Mesenchymal stem cell (in vitro differentiated cells and primary cell): ENCODE measurements at regions not wholly inside any gene's neighbourhood (a gene's known extent, or its start where the extent isn't known, plus 50 kb on each side); places are given as distances from the start of the nearest gene placed in this dataset.
"Not testable (repeated sequence)": the region's sequence is repeated elsewhere in the genome, so short reads cannot be mapped to it uniquely, and the experiment has no call there.

ENCODE experiments used
- DNase-seq: peaks from one replicate; pipeline ENCODE4 v3.0.0-alpha.2; 2013
- H2AFZ ChIP-seq: one replicate; pipeline ENCODE4 v1.6.1; 2013; ENCODE audit warnings: low read depth, mild to moderate bottlenecking, control low read depth, inconsistent platforms, low read length, moderate library complexity
- H2AK5ac ChIP-seq: 2 replicates; pipeline ENCODE4 v1.6.1; 2013; ENCODE audit warnings: low read length, moderate library complexity, mild to moderate bottlenecking, inconsistent platforms; ENCODE audit not compliant: severe bottlenecking
- H2BK120ac ChIP-seq: one replicate; pipeline ENCODE4 v1.6.1; 2013; ENCODE audit warnings: low read depth, mild to moderate bottlenecking, inconsistent platforms, low read length, moderate library complexity
- H2BK12ac ChIP-seq, 2 experiments: one replicate each; pipeline ENCODE4 v1.6.1; 2013; ENCODE audit warnings: inconsistent platforms in 2 of 2, low read length in 2 of 2, mild to moderate bottlenecking in 2 of 2, moderate library complexity in 2 of 2, control low read depth in 1 of 2
- H2BK15ac ChIP-seq: one replicate; pipeline ENCODE4 v1.6.1; 2013; ENCODE audit warnings: mild to moderate bottlenecking, low read depth, inconsistent platforms; ENCODE audit not compliant: poor library complexity, severe bottlenecking
- H2BK5ac ChIP-seq: 2 replicates; pipeline ENCODE4 v1.6.1; 2013; ENCODE audit warnings: low read depth, mild to moderate bottlenecking, low read length, control low read depth, inconsistent platforms; ENCODE audit not compliant: poor library complexity, severe bottlenecking
- H3K14ac ChIP-seq, 2 experiments: one replicate each; pipeline ENCODE4 v1.6.1; 2013; ENCODE audit warnings: inconsistent platforms in 2 of 2, low read length in 2 of 2, control low read depth in 1 of 2, mild to moderate bottlenecking in 1 of 2, moderate library complexity in 1 of 2
- H3K18ac ChIP-seq, 2 experiments: one replicate each; pipeline ENCODE4 v1.6.1; 2013; ENCODE audit warnings: inconsistent platforms in 2 of 2, low read length in 2 of 2, control low read depth in 1 of 2, low read depth in 1 of 2, mild to moderate bottlenecking in 1 of 2
- H3K23ac ChIP-seq, 2 experiments: one replicate each; pipeline ENCODE4 v1.6.1; 2013; ENCODE audit warnings: inconsistent platforms in 2 of 2, low read length in 2 of 2, mild to moderate bottlenecking in 2 of 2, moderate library complexity in 2 of 2, control low read depth in 1 of 2
- H3K27ac ChIP-seq: 2 replicates; pipeline ENCODE4 v1.5.1; 2013; ENCODE audit warnings: mild to moderate bottlenecking, moderate library complexity, low read length, control low read depth, inconsistent platforms; ENCODE audit not compliant: poor library complexity, severe bottlenecking
- H3K27me3 ChIP-seq, 2 experiments: 2 replicates each; pipeline versions ENCODE4 v1.6.1 to v1.7.0; 2013; ENCODE audit warnings: low read length in 2 of 2, mild to moderate bottlenecking in 2 of 2, moderate library complexity in 2 of 2, control low read depth in 1 of 2, inconsistent platforms in 1 of 2; ENCODE audit not compliant: control insufficient read depth in 1 of 2, insufficient read depth in 1 of 2
- H3K36me3 ChIP-seq, 2 experiments: 2 replicates each; pipeline versions ENCODE4 v1.6.1 to v1.7.0; 2013; ENCODE audit warnings: low read length in 2 of 2, control low read depth in 1 of 2, inconsistent platforms in 1 of 2, low read depth in 1 of 2, mild to moderate bottlenecking in 1 of 2; ENCODE audit not compliant: insufficient read depth in 2 of 2, control insufficient read depth in 1 of 2
- H3K4ac ChIP-seq, 2 experiments: one replicate each; pipeline ENCODE4 v1.6.1; 2013; ENCODE audit warnings: inconsistent platforms in 2 of 2, low read length in 2 of 2, mild to moderate bottlenecking in 2 of 2, moderate library complexity in 2 of 2, control low read depth in 1 of 2, low read depth in 1 of 2
- H3K4me1 ChIP-seq: 2 replicates; pipeline ENCODE4 v1.6.1; 2013; ENCODE audit warnings: low read depth, low read length, control low read depth; ENCODE audit not compliant: control insufficient read depth, insufficient read depth
- H3K4me2 ChIP-seq: 2 replicates; pipeline ENCODE4 v1.6.1; 2013; ENCODE audit warnings: low read length, mild to moderate bottlenecking, inconsistent platforms; ENCODE audit not compliant: poor library complexity, severe bottlenecking
- H3K4me3 ChIP-seq, 2 experiments: 2 replicates each; pipeline versions ENCODE4 v1.5.1 to v1.7.0; 2013; ENCODE audit warnings: low read length in 2 of 2, mild to moderate bottlenecking in 2 of 2, control low read depth in 1 of 2, low read depth in 1 of 2; ENCODE audit not compliant: insufficient read depth in 1 of 2
- H3K79me1 ChIP-seq: replicated peaks from 2 replicates; pipeline ENCODE4 v1.6.1; 2013; ENCODE audit warnings: mild to moderate bottlenecking, control low read depth, low read length, inconsistent platforms; ENCODE audit not compliant: poor library complexity, severe bottlenecking
- H3K9ac ChIP-seq: 2 replicates; pipeline ENCODE4 v1.7.0; 2013; ENCODE audit warnings: mild to moderate bottlenecking, low read length, moderate library complexity
- H3K9me3 ChIP-seq: 2 replicates; pipeline ENCODE4 v1.7.0; 2013; ENCODE audit warnings: mild to moderate bottlenecking, low read length; ENCODE audit not compliant: control insufficient read depth
- H4K8ac ChIP-seq: one replicate; pipeline ENCODE4 v1.6.1; 2013; ENCODE audit warnings: inconsistent platforms, mild to moderate bottlenecking, low read length, moderate library complexity
- H4K91ac ChIP-seq: one replicate; pipeline ENCODE4 v1.6.1; 2013; ENCODE audit warnings: mild to moderate bottlenecking, low read length, inconsistent platforms
- WGBS: methylation state at CpG from one replicate; pipeline ENCODE4 v1.1.7; 2013; ENCODE audit warnings: mixed read lengths; 5-methylcytosine and 5-hydroxymethylcytosine counted together

DNA sequence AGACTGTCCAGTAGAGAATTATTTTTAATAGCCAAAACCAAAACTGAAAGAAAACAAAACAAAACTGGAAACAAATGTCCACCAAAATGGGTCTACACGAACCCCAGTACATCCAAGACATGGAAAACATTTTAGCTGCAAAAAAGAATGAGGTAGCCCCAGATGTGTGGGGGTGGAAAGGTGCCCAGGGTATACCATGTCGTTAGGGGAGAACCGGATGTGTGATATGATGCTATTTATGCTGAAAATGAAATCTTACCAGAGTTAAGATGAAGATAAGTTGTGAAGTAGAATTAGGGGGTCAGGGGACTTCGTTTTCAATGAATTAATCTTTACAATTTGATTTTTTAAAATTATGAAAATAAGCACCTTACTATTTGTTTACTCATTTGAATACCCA, 72.2 kb downstream of the PROP1 start:
- H2AFZ ChIP-seq, H3K79me1 ChIP-seq, H3K4me2 ChIP-seq, H3K4ac ChIP-seq, H2BK15ac ChIP-seq, H2AK5ac ChIP-seq, H2BK12ac ChIP-seq, H3K18ac ChIP-seq, H3K14ac ChIP-seq, H3K9me3 ChIP-seq, H2BK5ac ChIP-seq, H3K27me3 ChIP-seq, H3K27ac ChIP-seq, DNase-seq, H4K8ac ChIP-seq, H3K36me3 ChIP-seq, H3K4me1 ChIP-seq, H3K23ac ChIP-seq, H2BK120ac ChIP-seq, H3K9ac ChIP-seq, H4K91ac ChIP-seq, H3K4me3 ChIP-seq: not testable (repeated sequence)
- WGBS = no CpG with 5 or more reads among the region's 4 CpGs

DNA sequence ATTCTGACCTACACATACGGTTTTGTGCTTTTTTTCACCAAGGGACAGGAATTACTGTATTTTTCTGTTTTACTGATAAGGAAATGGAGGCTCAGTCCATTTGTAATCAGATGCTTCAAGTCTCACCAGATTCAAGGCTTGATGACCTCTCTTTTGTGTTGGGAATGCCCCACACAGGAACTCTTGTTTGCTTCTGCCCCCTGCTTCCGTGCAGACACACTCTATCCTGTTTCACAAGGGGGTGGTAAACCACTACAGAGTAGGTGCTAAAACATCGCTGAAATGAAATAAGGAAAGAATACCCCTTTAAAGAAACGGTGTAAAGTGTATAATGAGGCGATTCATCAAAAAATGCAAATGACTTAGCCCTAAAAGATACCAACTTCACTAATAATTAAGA, 72.9 kb downstream of the PROP1 start:
- not testable (repeated sequence) for H2AFZ ChIP-seq, H2BK120ac ChIP-seq, H3K4ac ChIP-seq, H3K9me3 ChIP-seq, H4K91ac ChIP-seq, H2AK5ac ChIP-seq, H3K4me3 ChIP-seq, H2BK12ac ChIP-seq, H3K23ac ChIP-seq, H3K4me2 ChIP-seq, DNase-seq, H3K27ac ChIP-seq, H3K36me3 ChIP-seq, H2BK15ac ChIP-seq, H3K4me1 ChIP-seq, H3K14ac ChIP-seq, H3K18ac ChIP-seq, H2BK5ac ChIP-seq, H4K8ac ChIP-seq, H3K9ac ChIP-seq, H3K27me3 ChIP-seq, H3K79me1 ChIP-seq
- WGBS = 83% methylated on average over 1 of the region's 5 CpGs

DNA sequence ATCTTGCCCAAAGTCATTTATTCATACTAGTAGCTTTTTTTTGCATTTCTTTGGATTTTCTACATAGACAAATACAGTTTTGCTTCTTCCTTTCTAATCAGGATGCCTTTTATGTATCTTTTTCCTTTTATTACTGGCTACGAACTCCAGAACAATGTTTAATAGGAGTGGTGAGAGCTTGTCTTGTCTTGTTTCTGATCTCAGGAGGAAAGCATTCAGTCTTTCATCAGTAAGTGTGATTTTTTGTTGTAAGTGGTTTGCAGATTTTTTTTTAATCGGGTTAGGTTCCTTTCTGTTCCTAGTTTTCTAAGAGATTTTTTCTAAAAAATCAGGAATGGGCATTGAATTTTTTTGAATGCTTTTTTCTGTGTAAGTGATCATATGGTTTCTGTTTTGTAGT, 86.8 kb downstream of the PROP1 start:
- not testable (repeated sequence) for H4K8ac ChIP-seq, H2BK5ac ChIP-seq, DNase-seq, H2AK5ac ChIP-seq, H2BK12ac ChIP-seq, H3K18ac ChIP-seq, H3K36me3 ChIP-seq, H3K9ac ChIP-seq, H2BK120ac ChIP-seq, H2BK15ac ChIP-seq, H2AFZ ChIP-seq, H3K14ac ChIP-seq, H3K23ac ChIP-seq, H3K4me1 ChIP-seq, H3K4ac ChIP-seq, H3K9me3 ChIP-seq, H4K91ac ChIP-seq, H3K4me3 ChIP-seq, H3K27ac ChIP-seq, H3K79me1 ChIP-seq, H3K27me3 ChIP-seq, H3K4me2 ChIP-seq
- no CpG with 5 or more reads among the region's 2 CpGs for whole genome bisulfite sequencing

DNA sequence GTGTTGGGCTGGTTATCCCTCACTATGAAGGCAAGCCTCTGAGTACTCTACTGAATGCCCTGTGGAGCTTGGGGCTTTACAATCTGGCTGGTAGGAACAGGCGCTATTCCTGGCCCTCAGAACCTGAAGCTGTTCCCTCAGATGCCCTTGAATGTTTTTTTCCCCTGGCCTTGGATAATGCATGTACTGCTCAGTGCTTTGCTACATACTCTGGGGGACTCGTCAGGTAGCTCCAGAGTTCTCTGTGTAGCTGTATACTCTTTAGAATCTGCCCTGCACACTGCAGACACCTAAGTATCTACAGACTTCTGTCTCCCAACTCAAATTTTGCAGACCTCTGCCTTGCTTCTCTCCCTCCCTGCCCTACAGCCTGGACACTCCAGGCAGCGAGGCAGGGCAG, 93.2 kb downstream of the PROP1 start:
- H3K14ac ChIP-seq, H3K4me1 ChIP-seq, H3K27ac ChIP-seq, H3K4me2 ChIP-seq, H2BK15ac ChIP-seq, H4K91ac ChIP-seq, H3K23ac ChIP-seq, H3K9me3 ChIP-seq, H2AK5ac ChIP-seq, DNase-seq, H3K18ac ChIP-seq, H3K9ac ChIP-seq, H4K8ac ChIP-seq, H2AFZ ChIP-seq, H3K36me3 ChIP-seq, H3K27me3 ChIP-seq, H3K79me1 ChIP-seq, H2BK120ac ChIP-seq, H3K4me3 ChIP-seq, H2BK5ac ChIP-seq, H3K4ac ChIP-seq, H2BK12ac ChIP-seq: not testable (repeated sequence)
- WGBS = no CpG with 5 or more reads among the region's 3 CpGs
